Keratinocyte (primary cell): ENCODE measurements at regions not wholly inside any gene's neighbourhood (a gene's known extent, or its start where the extent isn't known, plus 50 kb on each side); places are given as distances from the start of the nearest gene placed in this dataset.

Experiments used
- DNase-seq: peaks from one replicate; pipeline ENCODE4 v3.0.0-alpha.2; 2011; ENCODE audit warnings: low read depth, missing footprints, low spot score
- FAIRE-seq: peaks from 2 replicates; lab custom pipeline; 2011; peaks lifted over from hg19 to GRCh38; lab: Jason Lieb, UNC
- H2AFZ ChIP-seq: 2 replicates; pipeline ENCODE4 v1.6.0; 2012; ENCODE audit warnings: low read length, control low read depth, inconsistent platforms; ENCODE audit not compliant: control insufficient read depth
- H3K27ac ChIP-seq: 2 replicates; pipeline ENCODE4 v1.5.1; 2011; ENCODE audit warnings: low read length; ENCODE audit not compliant: control insufficient read depth, insufficient read depth
- H3K27me3 ChIP-seq: 3 replicates; pipeline ENCODE4 v1.6.0; 2011; ENCODE audit warnings: low read length; ENCODE audit not compliant: control insufficient read depth, insufficient read depth; ENCODE audit errors: extremely low read depth
- H3K36me3 ChIP-seq, 2 experiments: 2 replicates in 1 of 2; 3 replicates in 1 of 2; pipeline ENCODE4 v1.5.1; 2011; ENCODE audit warnings: low read length in 2 of 2, mild to moderate bottlenecking in 1 of 2; ENCODE audit not compliant: control insufficient read depth in 2 of 2, insufficient read depth in 2 of 2; ENCODE audit errors: extremely low read depth in 1 of 2
- H3K4me1 ChIP-seq: 3 replicates; pipeline ENCODE4 v1.5.1; 2011; ENCODE audit warnings: low read length; ENCODE audit not compliant: control insufficient read depth, insufficient read depth; ENCODE audit errors: extremely low read depth
- H3K4me2 ChIP-seq: 3 replicates; pipeline ENCODE4 v1.6.0; 2011; ENCODE audit warnings: low read depth, low read length; ENCODE audit not compliant: control insufficient read depth, insufficient read depth; ENCODE audit errors: extremely low read depth
- H3K4me3 ChIP-seq, 3 experiments: fragments of 200-600 bp in 1 of 3; sonication (generic) in 1 of 3; 2 replicates in 2 of 3; 3 replicates in 1 of 3; pipeline ENCODE4 v1.5.1; 2011 to 2016; ENCODE audit warnings: low read length in 3 of 3, mild to moderate bottlenecking in 3 of 3, control low read depth in 2 of 3, inconsistent platforms in 1 of 3, low read depth in 1 of 3, mixed read lengths in 1 of 3, mixed run types in 1 of 3, moderate library complexity in 1 of 3; ENCODE audit not compliant: control insufficient read depth in 2 of 3, insufficient read depth in 2 of 3; ENCODE audit errors: extremely low read depth in 1 of 3
- H3K79me2 ChIP-seq: 2 replicates; pipeline ENCODE4 v1.6.0; 2012; ENCODE audit warnings: low read length; ENCODE audit not compliant: control insufficient read depth, insufficient read depth
- H3K9ac ChIP-seq: 3 replicates; pipeline ENCODE4 v1.6.0; 2011; ENCODE audit warnings: low read length; ENCODE audit not compliant: control insufficient read depth, insufficient read depth; ENCODE audit errors: extremely low read depth
- H3K9me1 ChIP-seq: 3 replicates; pipeline ENCODE4 v1.6.0; 2011; ENCODE audit warnings: low read length; ENCODE audit not compliant: control insufficient read depth, insufficient read depth; ENCODE audit errors: extremely low read depth
- H3K9me3 ChIP-seq: 2 replicates; pipeline ENCODE4 v1.5.1; 2012; ENCODE audit warnings: low read depth, low read length; ENCODE audit not compliant: control insufficient read depth
- H4K20me1 ChIP-seq: 3 replicates; pipeline ENCODE4 v1.6.0; 2011; ENCODE audit warnings: low read length; ENCODE audit not compliant: control insufficient read depth, insufficient read depth; ENCODE audit errors: extremely low read depth
- EZH2 ChIP-seq: IDR thresholded peaks from one replicate; pipeline ENCODE4 v1.6.1; 2012; ENCODE audit warnings: inconsistent platforms, mild to moderate bottlenecking, low read length, moderate library complexity
- dilution Hi-C: fragments of 300-500 bp; cut with MboI; formaldehyde crosslinking; loops from one replicate; pipeline ENCODE4 v1.7.0; 2020; ENCODE audit warnings: low sequenced_read_pairs; ENCODE audit not compliant: extremely low pct_ligation_motif_present
- TF ChIP-seq, protein P1 (sequence below), 3 experiments: IDR thresholded peaks in 1 of 3; conservative IDR thresholded peaks in 1 of 3; optimal IDR thresholded peaks in 1 of 3; 2 replicates in 2 of 3; 3 replicates in 1 of 3; pipeline versions ENCODE3 to v1.5.1; 2011; ENCODE audit warnings: low read length in 3 of 3, mild to moderate bottlenecking in 3 of 3, moderate library complexity in 2 of 3, control low read depth in 1 of 3, inconsistent platforms in 1 of 3; ENCODE audit not compliant: insufficient read depth in 2 of 3; ENCODE audit errors: extremely low read depth in 1 of 3

DNA sequence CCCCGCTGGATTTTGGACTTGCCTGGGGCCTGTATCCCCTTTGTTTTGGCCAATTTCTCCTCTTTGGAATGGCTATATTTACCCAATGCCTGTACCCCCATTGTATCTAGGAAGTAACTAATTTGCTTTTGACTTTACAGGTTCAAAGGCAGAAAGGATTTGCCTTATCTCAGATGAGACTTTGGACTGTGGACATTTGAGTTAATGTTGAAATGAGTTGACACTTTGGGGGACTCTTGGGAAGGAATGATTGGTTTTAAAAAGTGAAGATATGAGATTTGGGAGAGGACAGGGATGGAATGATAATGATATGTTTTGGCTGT is 1220.3 kb upstream of the CITED2 start:
- no peak for DNase-seq

DNA sequence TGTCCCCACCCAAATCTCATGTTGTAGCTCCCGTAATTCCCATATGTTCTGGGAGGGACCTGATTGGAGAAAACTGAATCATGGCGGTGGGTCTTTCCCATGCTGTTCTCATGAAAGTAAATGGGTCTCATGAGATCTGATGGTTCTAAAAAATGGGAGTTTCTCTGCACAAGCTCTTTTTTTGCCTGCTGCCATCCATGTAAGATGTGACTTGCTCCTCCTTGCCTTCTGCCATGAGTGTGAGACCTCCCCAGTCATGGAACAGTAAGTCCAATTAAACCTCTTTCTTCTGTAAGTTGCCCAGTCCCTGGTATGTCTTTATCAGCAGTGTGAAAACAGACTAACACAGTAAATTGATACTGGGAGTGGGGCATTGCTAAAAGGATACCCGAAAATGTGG is 1218.4 kb upstream of the CITED2 start:
- H3K27ac ChIP-seq = no peak overlapping the region
- H3K9me1 ChIP-seq = no peaks in the 10 kb centered on the region
- H3K79me2 ChIP-seq = no peaks in the 10 kb centered on the region
- DNase-seq (no peak), FAIRE-seq (no peak)
- TF ChIP-seq, protein P1, sequence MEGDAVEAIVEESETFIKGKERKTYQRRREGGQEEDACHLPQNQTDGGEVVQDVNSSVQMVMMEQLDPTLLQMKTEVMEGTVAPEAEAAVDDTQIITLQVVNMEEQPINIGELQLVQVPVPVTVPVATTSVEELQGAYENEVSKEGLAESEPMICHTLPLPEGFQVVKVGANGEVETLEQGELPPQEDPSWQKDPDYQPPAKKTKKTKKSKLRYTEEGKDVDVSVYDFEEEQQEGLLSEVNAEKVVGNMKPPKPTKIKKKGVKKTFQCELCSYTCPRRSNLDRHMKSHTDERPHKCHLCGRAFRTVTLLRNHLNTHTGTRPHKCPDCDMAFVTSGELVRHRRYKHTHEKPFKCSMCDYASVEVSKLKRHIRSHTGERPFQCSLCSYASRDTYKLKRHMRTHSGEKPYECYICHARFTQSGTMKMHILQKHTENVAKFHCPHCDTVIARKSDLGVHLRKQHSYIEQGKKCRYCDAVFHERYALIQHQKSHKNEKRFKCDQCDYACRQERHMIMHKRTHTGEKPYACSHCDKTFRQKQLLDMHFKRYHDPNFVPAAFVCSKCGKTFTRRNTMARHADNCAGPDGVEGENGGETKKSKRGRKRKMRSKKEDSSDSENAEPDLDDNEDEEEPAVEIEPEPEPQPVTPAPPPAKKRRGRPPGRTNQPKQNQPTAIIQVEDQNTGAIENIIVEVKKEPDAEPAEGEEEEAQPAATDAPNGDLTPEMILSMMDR (optimal IDR thresholded peaks at IDR 0.05 in 1 of 3, IDR thresholded peaks at IDR 0.05 in 1 of 3, conservative IDR thresholded peaks at IDR 0.05 in 1 of 3; ENCODE audit: extremely low read depth in 1 of 3, insufficient read depth in 2 of 3, low read length in 3 of 3) = no peak
- TF ChIP-seq EZH2 = no peak
- dilution Hi-C loops = no loop called here
- H3K9ac ChIP-seq = no peak overlapping the region
- no peaks in the 10 kb centered on the region for H3K36me3 ChIP-seq
- H3K4me3 ChIP-seq = no peak overlapping the region
- no peaks in the 10 kb centered on the region for H3K4me1 ChIP-seq
- no peak overlapping the region for H3K4me2 ChIP-seq
- no peaks in the 10 kb centered on the region for H3K27me3 ChIP-seq
- no peak overlapping the region for H2AFZ ChIP-seq
- H3K9me3 ChIP-seq = no peaks in the 10 kb centered on the region
- H4K20me1 ChIP-seq = no peaks in the 10 kb centered on the region

More for the DNA sequence above, 1220.3 kb upstream of the CITED2 start:
- Histone ChIP-seq H4K20me1 (no peaks in the 10 kb centered on the region), H3K9me1 (no peaks in the 10 kb centered on the region), H3K9ac (no peak overlapping the region), H3K27ac (no peak overlapping the region), H3K4me2 (no peak overlapping the region), H3K9me3 (no peaks in the 10 kb centered on the region), H3K4me3 (no peak overlapping the region), H3K4me1 (no peaks in the 10 kb centered on the region), H2AFZ (no peak overlapping the region), H3K36me3 (no peaks in the 10 kb centered on the region), H3K79me2 (no peaks in the 10 kb centered on the region), H3K27me3 (no peaks in the 10 kb centered on the region)
- TF ChIP-seq, protein P1 (optimal IDR thresholded peaks at IDR 0.05 in 1 of 3, IDR thresholded peaks at IDR 0.05 in 1 of 3, conservative IDR thresholded peaks at IDR 0.05 in 1 of 3; ENCODE audit: extremely low read depth in 1 of 3, insufficient read depth in 2 of 3, low read length in 3 of 3) = no peak
- no peak for TF ChIP-seq EZH2
- no peak for FAIRE-seq
- dilution Hi-C loops = no loop called here
